Lower leg skin (tissue), 3 donors: ENCODE measurements at regions not wholly inside any gene's neighbourhood (a gene's known extent, or its start where the extent isn't known, plus 50 kb on each side); places are given as distances from the start of the nearest gene placed in this dataset.

Experiments
- POLR2A ChIP-seq, 2 donors: fragments of 450-650 bp; IDR thresholded peaks; one replicate each; pipeline ENCODE4 v1.6.1; 2016 to 2017; ENCODE audit warnings: antibody characterized with exemption in 2 of 2, mild to moderate bottlenecking in 1 of 2, moderate library complexity in 1 of 2
- TF ChIP-seq, protein P1 (sequence below), 3 donors: fragments of 450-650 bp; IDR thresholded peaks; one replicate each; pipeline ENCODE4 v1.5.1; 2016; ENCODE audit warnings: antibody characterized with exemption in 3 of 3, mild to moderate bottlenecking in 3 of 3, moderate library complexity in 2 of 3

DNA sequence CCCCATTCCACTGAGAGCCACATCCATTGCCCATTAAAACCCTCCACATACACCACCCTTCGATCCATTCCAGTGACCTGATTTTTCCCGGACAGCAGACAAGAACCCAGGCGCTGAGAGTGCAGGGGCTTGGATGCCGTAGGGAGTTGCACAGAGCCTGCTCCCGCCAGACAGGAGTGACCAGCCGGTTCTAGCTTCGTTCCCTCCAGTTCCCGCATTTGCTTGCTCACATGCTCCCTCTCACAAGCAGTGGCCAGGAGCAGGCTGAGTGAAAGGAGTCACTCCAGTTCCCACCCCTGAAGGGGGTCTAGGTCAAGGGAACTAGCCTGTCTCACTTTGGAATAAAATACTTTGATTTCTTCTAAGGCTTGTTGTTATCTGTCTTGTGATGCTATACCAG is 119.5 kb downstream of the SKIDA1 start:
- TF ChIP-seq, protein P1, sequence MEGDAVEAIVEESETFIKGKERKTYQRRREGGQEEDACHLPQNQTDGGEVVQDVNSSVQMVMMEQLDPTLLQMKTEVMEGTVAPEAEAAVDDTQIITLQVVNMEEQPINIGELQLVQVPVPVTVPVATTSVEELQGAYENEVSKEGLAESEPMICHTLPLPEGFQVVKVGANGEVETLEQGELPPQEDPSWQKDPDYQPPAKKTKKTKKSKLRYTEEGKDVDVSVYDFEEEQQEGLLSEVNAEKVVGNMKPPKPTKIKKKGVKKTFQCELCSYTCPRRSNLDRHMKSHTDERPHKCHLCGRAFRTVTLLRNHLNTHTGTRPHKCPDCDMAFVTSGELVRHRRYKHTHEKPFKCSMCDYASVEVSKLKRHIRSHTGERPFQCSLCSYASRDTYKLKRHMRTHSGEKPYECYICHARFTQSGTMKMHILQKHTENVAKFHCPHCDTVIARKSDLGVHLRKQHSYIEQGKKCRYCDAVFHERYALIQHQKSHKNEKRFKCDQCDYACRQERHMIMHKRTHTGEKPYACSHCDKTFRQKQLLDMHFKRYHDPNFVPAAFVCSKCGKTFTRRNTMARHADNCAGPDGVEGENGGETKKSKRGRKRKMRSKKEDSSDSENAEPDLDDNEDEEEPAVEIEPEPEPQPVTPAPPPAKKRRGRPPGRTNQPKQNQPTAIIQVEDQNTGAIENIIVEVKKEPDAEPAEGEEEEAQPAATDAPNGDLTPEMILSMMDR (IDR thresholded peaks at IDR 0.05), result no peak
- no peak for TF ChIP-seq POLR2A (IDR thresholded peaks at IDR 0.05)
